GM18499 (cell line): ENCODE measurements at regions not wholly inside any gene's neighbourhood (a gene's known extent, or its start where the extent isn't known, plus 50 kb on each side); places are given as distances from the start of the nearest gene placed in this dataset.

Source experiments
- ATAC-seq: cut with Tn5 transposase; IDR thresholded peaks from one replicate; pipeline ENCODE4 v1.9.1; 2021; ENCODE audit warnings: moderate number of reproducible peaks; ENCODE audit not compliant: insufficient read depth, unreplicated experiment

- no peak for ATAC-seq
Measured at GRCh38 chr10:88023676-88024075, 160.3 kb downstream of the PTEN start.

- ATAC-seq = no peak
Measured at GRCh38 chr10:88026031-88026430, 162.6 kb downstream of the PTEN start.

DNA sequence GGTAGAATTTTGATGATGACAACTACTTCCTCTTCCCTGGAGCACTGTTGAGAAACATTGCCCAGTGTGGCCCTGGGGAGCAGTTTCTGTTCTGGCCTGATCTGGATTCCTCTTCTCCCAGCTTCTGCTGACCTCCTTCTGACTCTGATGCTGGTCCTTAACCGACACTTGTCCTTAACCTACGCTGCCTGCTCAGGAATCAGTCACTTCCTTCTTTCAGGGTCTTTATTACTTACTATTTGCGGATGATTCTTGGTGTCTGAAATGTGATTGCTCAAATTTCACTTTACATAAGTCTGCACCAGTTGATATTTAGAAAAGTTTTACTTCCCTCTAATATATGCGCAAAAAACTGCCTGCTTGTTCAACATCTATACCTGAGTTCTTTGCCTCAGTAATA is 164.1 kb downstream of the PTEN start:
- ATAC-seq = no peak

DNA sequence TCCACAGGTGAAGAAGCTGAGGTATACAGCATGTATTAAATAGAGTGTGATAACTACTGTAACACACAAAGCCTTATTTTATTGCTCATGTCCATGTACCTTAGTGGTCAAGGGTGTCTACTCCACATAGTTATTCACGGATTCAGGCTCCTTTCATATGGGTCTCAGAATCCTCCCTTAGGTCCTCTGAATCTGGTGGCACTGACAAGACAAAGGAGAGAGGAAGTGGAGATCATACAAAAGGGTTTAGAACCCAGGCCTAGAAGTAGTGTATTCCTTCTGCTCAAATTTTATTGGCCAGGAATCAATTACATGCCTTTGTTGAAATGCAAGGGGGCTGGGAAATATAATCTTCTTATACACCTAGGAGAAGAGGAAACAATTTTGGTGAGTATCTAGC is 164.6 kb downstream of the PTEN start:
- no peak for ATAC-seq

GRCh38 chr10:88028654-88029053 is 165.2 kb downstream of the PTEN start:
- ATAC-seq = no peak

DNA sequence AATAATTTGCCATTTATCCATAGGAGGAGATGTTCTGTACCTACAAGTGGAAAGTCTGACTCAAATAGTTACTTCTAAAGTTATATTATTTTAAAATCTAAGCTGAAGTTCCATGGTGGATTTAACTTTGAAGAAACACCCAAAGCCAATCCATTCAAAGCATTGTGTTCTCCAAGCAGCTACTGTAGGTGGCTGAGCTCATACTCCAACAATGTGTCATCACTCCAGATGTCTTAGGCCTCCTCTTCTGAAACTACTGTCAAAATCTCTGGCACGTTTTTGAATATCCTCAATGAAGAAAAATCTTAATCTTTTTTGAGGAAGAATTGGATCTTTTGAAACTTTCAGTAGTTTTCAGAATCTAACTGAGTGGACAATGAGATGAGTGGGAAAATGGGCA is 169.1 kb downstream of the PTEN start:
- no peak for ATAC-seq

DNA sequence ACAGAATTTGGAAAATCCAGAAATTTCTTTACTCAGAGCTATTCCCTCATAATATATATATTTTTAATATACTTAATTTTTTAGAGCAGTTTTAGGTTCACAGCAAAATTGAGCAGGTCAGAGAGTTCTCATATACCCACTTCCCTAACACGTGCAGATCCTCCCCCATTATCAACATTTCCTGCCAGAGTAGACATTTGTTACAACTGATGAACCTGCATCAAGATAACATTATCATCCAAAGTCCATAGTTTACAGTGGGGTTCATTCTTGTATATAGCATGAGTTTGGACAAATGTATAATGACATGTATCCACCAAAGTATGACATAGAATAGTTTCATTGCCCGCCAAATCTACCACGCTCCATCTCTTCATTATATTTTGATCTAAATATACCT is 170.0 kb downstream of the PTEN start:
- no peak for ATAC-seq

- ATAC-seq = no peak
Measured at GRCh38 chr10:88033793-88034192, 170.4 kb downstream of the PTEN start.

DNA sequence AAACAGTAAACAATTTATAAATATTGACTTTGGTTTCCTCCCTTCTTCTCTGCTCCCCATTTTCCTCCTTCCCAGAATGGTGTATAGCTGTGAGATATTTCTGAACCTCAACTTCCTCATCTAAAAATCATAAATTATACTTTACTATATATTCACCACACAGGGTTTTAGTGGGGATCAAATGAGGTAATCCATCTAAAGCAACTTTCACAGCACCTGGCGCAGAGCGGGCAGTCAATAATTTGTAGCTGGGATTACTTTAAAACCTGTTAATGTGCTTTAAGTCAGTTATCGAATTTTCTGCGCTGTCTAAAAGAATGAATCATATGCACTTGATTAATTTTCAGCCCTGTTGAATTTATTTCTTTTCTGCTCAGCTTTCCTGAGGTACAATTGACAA is 172.7 kb downstream of the PTEN start:
- ATAC-seq = no peak

DNA sequence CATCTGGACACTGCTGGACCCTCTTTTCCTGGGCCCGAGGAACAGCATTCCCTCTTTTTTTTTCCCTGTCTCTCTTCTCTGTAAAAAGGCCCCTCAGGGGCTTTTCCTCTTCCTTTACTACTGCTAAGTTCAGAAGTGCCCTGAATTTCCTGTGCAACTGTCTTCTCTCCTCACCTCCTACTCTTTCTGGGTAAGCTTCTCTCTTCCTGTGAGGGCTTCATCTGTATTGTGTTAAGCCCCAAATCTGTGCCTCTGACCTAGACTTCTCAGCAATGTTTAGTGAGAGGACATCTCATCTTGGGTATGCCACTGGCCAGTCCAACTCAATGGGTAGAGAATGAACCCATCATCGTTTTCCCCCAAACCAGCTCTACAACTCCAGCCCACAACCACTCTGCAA is 174.2 kb downstream of the PTEN start:
- ATAC-seq = no peak

DNA sequence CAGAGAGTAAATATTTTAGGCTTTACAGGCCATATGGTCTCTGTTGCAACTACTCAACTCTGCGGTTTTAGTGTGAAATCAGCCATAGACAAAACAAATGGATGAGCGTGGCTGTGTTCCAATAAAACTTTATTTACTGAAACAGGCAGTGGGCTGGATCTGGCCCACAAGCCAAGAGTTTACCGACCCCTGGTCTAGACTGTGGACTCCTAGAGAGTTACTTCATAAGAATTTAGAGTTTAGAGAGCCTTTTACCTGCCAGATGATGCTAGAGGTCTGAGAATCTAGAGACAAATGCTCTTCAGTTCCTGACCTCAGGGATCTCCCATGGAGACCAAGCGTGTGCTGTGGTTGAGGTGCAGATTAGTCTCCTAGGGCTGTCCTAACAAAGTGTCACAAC is 174.8 kb downstream of the PTEN start:
- no peak for ATAC-seq

GRCh38 chr10:88039496-88040200 is 176.2 kb downstream of the PTEN start:
- no peak for ATAC-seq

GRCh38 chr10:88041243-88042159 is 178.1 kb downstream of the PTEN start:
- ATAC-seq = no peak

- no peak for ATAC-seq
Measured at GRCh38 chr10:88042160-88043100, 179.0 kb downstream of the PTEN start.

DNA sequence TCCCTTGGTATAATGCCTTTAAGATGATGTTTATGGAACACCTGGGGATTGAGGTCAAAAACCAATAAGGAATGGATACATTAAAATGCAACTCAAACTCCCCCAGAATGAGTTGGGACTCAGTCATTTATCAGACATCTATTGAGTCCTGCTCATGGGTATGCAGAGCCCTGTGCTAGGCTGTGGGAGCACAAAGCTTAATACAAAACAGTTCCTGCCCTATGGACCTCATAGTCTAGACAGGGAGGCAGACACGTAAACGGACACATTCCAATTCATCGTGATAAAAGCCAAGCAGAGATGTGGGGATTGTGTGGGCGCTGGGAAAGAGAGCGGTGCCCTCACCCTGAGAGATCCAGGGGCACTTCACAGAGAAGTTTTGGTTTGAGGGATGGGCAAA is 181.7 kb downstream of the PTEN start:
- ATAC-seq = no peak

DNA sequence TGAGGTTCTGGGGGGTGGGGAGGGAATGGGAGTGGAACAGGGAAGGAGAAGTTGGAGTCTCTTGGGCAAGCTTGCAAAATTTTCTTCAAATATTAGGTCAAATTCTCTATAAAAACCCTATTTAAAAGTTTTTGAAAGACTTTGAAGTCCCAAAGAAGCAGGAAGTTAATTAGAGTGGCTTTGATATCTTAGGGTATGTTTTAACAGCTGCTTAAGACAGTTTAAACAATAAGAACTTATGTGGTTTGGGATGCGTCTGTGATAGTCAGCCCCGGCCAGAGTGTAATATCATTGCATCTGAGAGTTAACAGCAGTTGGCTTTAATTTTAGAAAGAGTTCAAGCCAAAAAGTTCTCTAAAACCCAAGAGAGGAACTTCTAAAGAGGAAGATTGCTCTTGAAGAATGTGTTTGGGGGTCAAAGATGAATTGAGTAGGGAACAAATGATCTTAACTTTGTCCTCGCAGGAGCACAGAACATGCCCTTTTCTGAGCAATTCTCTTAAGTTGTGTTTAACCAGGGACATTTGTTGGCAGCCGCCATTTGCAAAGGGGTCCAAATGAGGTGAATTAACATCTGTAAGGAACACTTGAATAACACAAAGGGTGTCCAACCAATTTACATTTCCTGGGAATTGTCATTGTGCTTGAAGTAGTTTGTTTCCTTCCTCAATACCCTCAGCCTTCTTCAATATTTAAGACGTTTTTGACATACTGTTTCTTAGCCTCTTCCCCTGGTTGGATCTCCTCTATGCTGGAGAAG is 182.4 kb downstream of the PTEN start:
- no peak for ATAC-seq

DNA sequence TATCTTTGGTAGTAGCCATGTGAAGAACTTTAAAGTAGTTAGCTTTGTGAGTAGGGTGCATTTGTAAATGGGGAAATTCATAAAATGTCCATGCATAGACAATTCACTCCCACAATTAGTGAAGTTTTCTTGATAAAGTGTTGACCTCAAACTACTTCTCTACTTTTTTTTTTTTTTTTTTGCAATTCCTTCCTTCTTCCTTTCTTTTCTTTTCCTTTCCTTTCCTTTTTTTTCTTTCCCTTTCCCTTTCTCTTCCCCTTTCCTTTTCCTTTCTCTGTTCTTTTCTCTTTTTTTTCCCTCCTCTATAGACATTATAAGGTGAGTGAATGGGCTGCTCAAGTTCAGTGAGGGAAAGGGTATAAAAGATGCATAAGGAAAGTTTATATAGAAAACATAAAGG is 184.2 kb downstream of the PTEN start:
- ATAC-seq = no peak

DNA sequence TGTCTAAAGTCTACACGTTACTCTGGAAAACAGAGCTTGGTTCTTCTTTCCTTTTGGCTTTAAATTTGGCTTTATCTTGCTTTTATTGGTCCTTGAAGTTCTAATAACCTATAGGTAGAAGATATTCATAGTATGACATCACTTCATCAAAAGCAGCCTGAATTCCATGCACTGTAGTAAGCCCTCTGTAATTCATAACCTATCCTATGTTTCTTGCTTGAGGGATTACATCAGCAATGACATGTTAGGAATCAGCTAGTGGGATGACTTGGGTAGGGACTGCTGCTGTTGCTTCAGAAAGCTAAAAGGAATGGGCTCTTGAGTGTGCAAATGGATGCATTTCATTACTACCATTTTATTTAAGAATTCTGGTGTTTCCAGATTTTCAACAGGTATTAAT is 184.9 kb downstream of the PTEN start:
- ATAC-seq = no peak

DNA sequence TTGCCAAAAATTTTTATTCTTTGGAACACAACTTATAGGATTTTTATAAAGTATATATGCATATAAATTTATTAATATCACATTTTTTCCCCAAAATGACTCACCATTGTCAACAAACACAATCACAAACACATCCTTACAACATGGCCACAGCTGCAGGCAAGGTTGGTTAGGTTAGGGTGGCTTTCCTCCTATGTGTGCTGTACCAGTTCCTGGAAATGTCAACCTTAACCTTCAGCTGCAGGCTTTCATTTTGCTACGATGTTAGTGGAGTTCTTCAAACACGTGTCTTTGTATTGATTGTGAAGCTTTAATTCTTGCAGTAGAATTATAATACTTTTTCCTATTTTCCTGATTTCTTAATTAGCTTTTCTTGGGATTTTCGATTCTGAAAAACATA is 185.8 kb downstream of the PTEN start:
- ATAC-seq = no peak

DNA sequence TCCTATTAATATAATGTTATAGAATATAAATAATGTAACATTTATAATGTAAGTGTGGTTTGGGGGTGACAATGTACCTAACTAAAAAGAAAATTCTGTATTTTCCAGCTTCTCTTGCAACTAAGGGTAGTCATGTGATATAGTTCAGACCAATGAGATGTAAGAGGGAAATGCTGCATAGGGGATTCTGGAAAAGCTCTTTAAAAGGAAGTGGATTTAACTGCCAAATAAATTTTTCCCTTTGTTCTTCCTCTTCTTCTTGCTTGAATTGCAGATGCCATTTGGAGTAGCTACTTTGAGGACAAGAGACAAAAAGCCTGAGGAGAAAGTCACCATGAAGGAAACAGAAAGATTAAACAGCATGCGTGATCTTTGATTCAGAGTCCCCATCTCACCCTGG is 194.3 kb downstream of the PTEN start:
- no peak for ATAC-seq
